K562 (cell line): ENCODE measurements at regions not wholly inside any gene's neighbourhood (a gene's known extent, or its start where the extent isn't known, plus 50 kb on each side); places are given as distances from the start of the nearest gene placed in this dataset.

ENCODE experiments used
- ATAC-seq: fragments of 200-7000 bp; cut with Tn5 transposase; 3 replicates; pipeline ENCODE4 v1.9.1; 2020; ENCODE audit warnings: moderate library complexity
- BruUV-seq: library from RNA; stranded (reverse); fragments of 400-500 nt; replicated peaks from 2 replicates; lab custom pipeline; 2021; lab: Mats Ljungman, UMichigan
- CTCF ChIA-PET: fragments of 300-600 bp; formaldehyde crosslinking; extraction: SDS; loops from one replicate; lab custom pipeline; 2021; ENCODE audit warnings: low intra/inter-chr PET ratio; lab: Yijun Ruan, JAX
- POLR2A ChIA-PET: fragments of 300-600, 350-650 bp; sonication (Branson Sonifier 250); formaldehyde crosslinking; extraction: SDS; loops from one replicate; lab custom pipeline; 2021; ENCODE audit warnings: antibody characterized with exemption, inconsistent platforms; lab: Yijun Ruan, JAX
- DNase-seq, 4 experiments: peaks; one replicate each; pipeline versions ENCODE4 v3.0.0 to v3.0.0-alpha.2; 2011 to 2018; ENCODE audit warnings: low spot score in 3 of 4, mixed read lengths in 3 of 4; ENCODE audit errors: extremely low read depth in 1 of 4
- FAIRE-seq: peaks from 2 replicates; lab custom pipeline; 2011; peaks lifted over from hg19 to GRCh38; lab: Jason Lieb, UNC
- H2AFZ ChIP-seq: 2 replicates; pipeline ENCODE4 v1.6.0; 2011; ENCODE audit warnings: low read depth, low read length, control low read depth, inconsistent platforms
- H3K27ac ChIP-seq: fragments of 200-600 bp; 3 replicates; pipeline ENCODE4 v1.8.0; 2011; ENCODE audit warnings: low read depth, mild to moderate bottlenecking, control low read depth, inconsistent platforms, low read length, moderate library complexity, mixed read lengths; ENCODE audit errors: extremely low read depth
- H3K27me3 ChIP-seq, 2 experiments: fragments of 300-600 bp in 1 of 2; 2 replicates in 1 of 2; 3 replicates in 1 of 2; pipeline versions ENCODE4 v1.6.0 to v1.8.0; 2011; ENCODE audit warnings: inconsistent platforms in 2 of 2, low read length in 2 of 2, mild to moderate bottlenecking in 1 of 2, mixed read lengths in 1 of 2, moderate library complexity in 1 of 2; ENCODE audit not compliant: control insufficient read depth in 2 of 2, insufficient read depth in 2 of 2
- H3K36me3 ChIP-seq: fragments of 300-600 bp; 3 replicates; pipeline ENCODE4 v1.8.0; 2011; ENCODE audit warnings: mild to moderate bottlenecking, low read length, inconsistent platforms; ENCODE audit not compliant: control insufficient read depth, insufficient read depth
- H3K4me1 ChIP-seq, 2 experiments: fragments of 200-600 bp in 1 of 2; replicated peaks in 1 of 2; 2 replicates in 1 of 2; 3 replicates in 1 of 2; pipeline versions ENCODE4 v1.5.1 to v1.8.0; 2011; ENCODE audit warnings: inconsistent platforms in 2 of 2, low read length in 2 of 2, mild to moderate bottlenecking in 1 of 2, mixed read lengths in 1 of 2, moderate library complexity in 1 of 2; ENCODE audit not compliant: control insufficient read depth in 2 of 2, insufficient read depth in 2 of 2
- H3K4me2 ChIP-seq: 2 replicates; pipeline ENCODE4 v1.6.1; 2011; ENCODE audit warnings: low read length, control low read depth, inconsistent platforms, mixed read lengths; ENCODE audit not compliant: insufficient read depth
- H3K4me3 ChIP-seq: fragments of 200-600 bp; sonication (generic), shearing (Covaris generic); 2 replicates; pipeline ENCODE4 v1.5.1; 2016; ENCODE audit warnings: control low read depth, inconsistent platforms
- H3K79me2 ChIP-seq: fragments of 200-600 bp; 3 replicates; pipeline ENCODE4 v1.8.0; 2011; ENCODE audit warnings: low read length, inconsistent platforms; ENCODE audit not compliant: control insufficient read depth, insufficient read depth
- H3K9ac ChIP-seq, 2 experiments: 2 replicates each; pipeline versions ENCODE4 v1.6.0 to v1.6.1; 2011; ENCODE audit warnings: low read depth in 2 of 2, low read length in 2 of 2, control low read depth in 1 of 2, inconsistent platforms in 1 of 2, mild to moderate bottlenecking in 1 of 2, mixed read lengths in 1 of 2; ENCODE audit not compliant: insufficient read depth in 1 of 2
- H3K9me1 ChIP-seq: one replicate; pipeline ENCODE4 v1.6.0; 2011; ENCODE audit warnings: inconsistent platforms, mild to moderate bottlenecking, low read length, moderate library complexity; ENCODE audit not compliant: control insufficient read depth, insufficient read depth
- H3K9me3 ChIP-seq: replicated peaks from 2 replicates; pipeline ENCODE4 v1.5.1; 2011; ENCODE audit warnings: low read depth, low read length, inconsistent platforms; ENCODE audit not compliant: control insufficient read depth, insufficient read depth
- H4K20me1 ChIP-seq: replicated peaks from 2 replicates; pipeline ENCODE4 v1.6.1; 2011; ENCODE audit warnings: low read length, inconsistent platforms, mixed read lengths; ENCODE audit not compliant: control insufficient read depth, insufficient read depth
- BRF1 ChIP-seq: IDR thresholded peaks from 3 replicates; pipeline ENCODE4 v1.6.1; 2011; ENCODE audit warnings: borderline replicate concordance, mild to moderate bottlenecking; ENCODE audit not compliant: insufficient read length; ENCODE audit errors: extremely low read depth
- CBX3 ChIP-seq, 2 experiments: IDR thresholded peaks; 1 replicate in 1 of 2; 2 replicates in 1 of 2; pipeline ENCODE4 v1.6.1; 2012; ENCODE audit warnings: inconsistent platforms in 2 of 2, low read length in 2 of 2, borderline replicate concordance in 1 of 2, control low read depth in 1 of 2
- ERF ChIP-seq: fragments of 450-650 bp; formaldehyde crosslinking; IDR thresholded peaks from 2 replicates; pipeline ENCODE4 v1.4.0; 2020; ENCODE audit warnings: mild to moderate bottlenecking, mixed read lengths
- HMG20A ChIP-seq: fragments of 450-650 bp; formaldehyde crosslinking; conservative IDR thresholded peaks from 2 replicates; pipeline ENCODE4 v1.4.0; 2020; ENCODE audit warnings: mild to moderate bottlenecking, mixed read lengths
- HNRNPLL ChIP-seq: fragments of 200-400 bp; formaldehyde crosslinking; IDR thresholded peaks from 2 replicates; pipeline ENCODE4 v1.6.1; 2017; ENCODE audit warnings: low read length, low read depth, mild to moderate bottlenecking; ENCODE audit not compliant: poor library complexity, severe bottlenecking
- JUNB ChIP-seq: fragments of 450-650 bp; formaldehyde crosslinking; conservative IDR thresholded peaks from 2 replicates; pipeline ENCODE4 v1.4.0; 2020; ENCODE audit warnings: mild to moderate bottlenecking
- RBM39 ChIP-seq: fragments of 200-400 bp; formaldehyde crosslinking; optimal IDR thresholded peaks from 2 replicates; pipeline ENCODE3; 2018; ENCODE audit warnings: low read depth, low read length
- TEAD1 ChIP-seq, 2 experiments: fragments of 450-650 bp in 1 of 2; sonication (generic) in 1 of 2; formaldehyde crosslinking; IDR thresholded peaks; 2 replicates each; pipeline versions ENCODE4 v1.4.0 to v1.8.0; 2020 to 2022; ENCODE audit warnings: mild to moderate bottlenecking in 2 of 2, missing genetic modification reagents in 1 of 2
- TRIM24 ChIP-seq, 2 experiments: fragments of 450-650 bp; IDR thresholded peaks; 2 replicates each; pipeline ENCODE4 v1.6.1; 2016
- ZBTB7A ChIP-seq: IDR thresholded peaks from 2 replicates; pipeline ENCODE4 v1.6.1; 2011; ENCODE audit warnings: low read depth, mild to moderate bottlenecking, low read length, moderate library complexity, borderline replicate concordance; ENCODE audit not compliant: control insufficient read depth
- ZNF124 ChIP-seq: sonication (generic); formaldehyde crosslinking; IDR thresholded peaks from 2 replicates; pipeline ENCODE4 v1.8.1; 2022; ENCODE audit warnings: missing genetic modification reagents
- ZNF644 ChIP-seq: fragments of 200-800 bp; sonication (Bioruptor generic); IDR thresholded peaks from 2 replicates; pipeline ENCODE4 v1.6.1; 2016; ENCODE audit warnings: low read depth, missing genetic modification characterization, missing compliant biosample characterization
- ZNF778 ChIP-seq: fragments of 450-650 bp; formaldehyde crosslinking; IDR thresholded peaks from 2 replicates; pipeline ENCODE4 v1.4.0; 2020; ENCODE audit warnings: mild to moderate bottlenecking, moderate library complexity
- WGBS: fragments of 100-300 bp; shearing (Covaris generic); methylation state at CpG from one replicate; pipeline ENCODE4 v1.1.6; 2016; ENCODE audit warnings: low coverage, mixed read lengths; ENCODE audit not compliant: insufficient coverage; ENCODE audit errors: missing lambda C conversion rate; 5-methylcytosine and 5-hydroxymethylcytosine counted together
- in situ Hi-C: fragments of 300-500 bp; cut with MboI; formaldehyde crosslinking; loops from 4 replicates; pipeline ENCODE4 v1.15.0; 2018; ENCODE audit warnings: inconsistent platforms, mixed read lengths
- intact Hi-C: fragments of 100-400 bp; cut with micrococcal nuclease; formaldehyde crosslinking; loops from 2 replicates; pipeline ENCODE4 v1.14.2; 2022
- TF ChIP-seq, protein P1 (sequence below), 3 experiments: IDR thresholded peaks in 2 of 3; conservative IDR thresholded peaks in 1 of 3; 2 replicates each; pipeline ENCODE4 v1.5.1; 2011 to 2012; ENCODE audit warnings: low read length in 3 of 3, mild to moderate bottlenecking in 3 of 3, control low read depth in 2 of 3, improper control_type of control experiment in 1 of 3, inconsistent platforms in 1 of 3, low read depth in 1 of 3, mixed read lengths in 1 of 3, moderate library complexity in 1 of 3; ENCODE audit not compliant: insufficient read depth in 2 of 3
- TF ChIP-seq, protein P2 (sequence below): sonication (generic); formaldehyde crosslinking; IDR thresholded peaks from 2 replicates; pipeline ENCODE4 v1.9.0; 2022; ENCODE audit warnings: mild to moderate bottlenecking, missing genetic modification reagents

DNA sequence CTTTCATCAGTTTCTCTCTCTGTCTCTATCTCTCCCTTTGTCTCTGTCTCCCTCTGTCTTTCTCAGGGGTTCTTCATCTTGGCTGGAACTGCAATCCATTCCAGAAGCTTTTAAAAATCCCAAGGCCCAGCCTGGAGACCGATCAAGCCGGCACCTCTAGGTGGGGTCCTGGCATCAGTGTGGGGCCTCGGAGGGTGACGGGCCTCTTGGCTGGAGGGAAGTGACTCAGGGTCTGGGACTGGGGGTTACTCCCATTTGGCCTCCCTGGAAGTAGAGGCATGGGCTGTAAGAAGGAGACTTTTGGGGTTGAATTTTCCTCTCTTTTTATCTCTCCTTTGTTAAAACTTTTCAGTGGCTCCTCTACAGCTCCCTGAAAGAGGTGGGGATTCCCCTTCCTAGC, 52.8 kb upstream of the OTOF start:
- TF ChIP-seq, protein P1, sequence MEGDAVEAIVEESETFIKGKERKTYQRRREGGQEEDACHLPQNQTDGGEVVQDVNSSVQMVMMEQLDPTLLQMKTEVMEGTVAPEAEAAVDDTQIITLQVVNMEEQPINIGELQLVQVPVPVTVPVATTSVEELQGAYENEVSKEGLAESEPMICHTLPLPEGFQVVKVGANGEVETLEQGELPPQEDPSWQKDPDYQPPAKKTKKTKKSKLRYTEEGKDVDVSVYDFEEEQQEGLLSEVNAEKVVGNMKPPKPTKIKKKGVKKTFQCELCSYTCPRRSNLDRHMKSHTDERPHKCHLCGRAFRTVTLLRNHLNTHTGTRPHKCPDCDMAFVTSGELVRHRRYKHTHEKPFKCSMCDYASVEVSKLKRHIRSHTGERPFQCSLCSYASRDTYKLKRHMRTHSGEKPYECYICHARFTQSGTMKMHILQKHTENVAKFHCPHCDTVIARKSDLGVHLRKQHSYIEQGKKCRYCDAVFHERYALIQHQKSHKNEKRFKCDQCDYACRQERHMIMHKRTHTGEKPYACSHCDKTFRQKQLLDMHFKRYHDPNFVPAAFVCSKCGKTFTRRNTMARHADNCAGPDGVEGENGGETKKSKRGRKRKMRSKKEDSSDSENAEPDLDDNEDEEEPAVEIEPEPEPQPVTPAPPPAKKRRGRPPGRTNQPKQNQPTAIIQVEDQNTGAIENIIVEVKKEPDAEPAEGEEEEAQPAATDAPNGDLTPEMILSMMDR (IDR thresholded peaks at IDR 0.05 in 2 of 3, conservative IDR thresholded peaks at IDR 0.05 in 1 of 3; ENCODE audit: insufficient read depth in 2 of 3, low read depth in 1 of 3, low read length in 3 of 3): 0 out of 6 replicates have a peak, but pooled peaks of 1 of the 3 experiments have one; percentile 7
- no peak for TF ChIP-seq JUNB (CRISPR knock-in tag)
- BruUV-seq: no TSS peak

DNA sequence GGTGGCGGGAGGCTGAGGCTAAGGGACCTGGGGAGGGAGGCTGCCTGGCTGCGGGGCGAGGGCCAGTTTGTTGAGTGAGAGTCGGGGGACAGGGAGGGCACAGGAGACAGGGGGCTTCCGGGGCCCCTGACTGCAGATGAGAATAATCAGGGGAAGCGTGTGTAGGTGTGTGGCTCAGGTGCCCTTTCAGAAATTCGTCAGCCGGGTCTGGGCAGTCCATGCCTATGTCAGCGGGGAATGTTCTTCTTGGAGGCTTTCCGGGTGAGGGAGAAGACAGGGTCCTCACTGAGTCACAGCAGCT, 52.3 kb upstream of the OTOF start:
- 1% methylated on average over 9 of the region's 10 CpGs for WGBS
- DNase-seq: no peak
- in situ Hi-C loops (no loop called here), intact Hi-C loops (no loop called here)
- H3K9ac ChIP-seq: no peak overlapping the region
- peaks cover 8% of the 10 kb centered on the region; the same call in 1 of the 2 replicates for H4K20me1 ChIP-seq
- no peak overlapping the region for H3K27ac ChIP-seq
- no peaks in the 10 kb centered on the region for H3K79me2 ChIP-seq
- CTCF ChIA-PET: no interaction called here
- no peak overlapping the region for H3K4me2 ChIP-seq
- H3K36me3 ChIP-seq: no peaks in the 10 kb centered on the region
- no peaks in the 10 kb centered on the region for H3K9me1 ChIP-seq
- BruUV-seq: no TSS peak
- no peak for ATAC-seq
- H3K4me1 ChIP-seq: peaks cover 4 to 5% of the 10 kb centered on the region in 2 experiments; a peak in 2 of 5 replicates
- H2AFZ ChIP-seq: no peak overlapping the region
- POLR2A ChIA-PET: no interaction called here
- peaks cover 26 to 74% of the 10 kb centered on the region in 2 experiments; a peak in 4 of 5 replicates for H3K27me3 ChIP-seq
- H3K9me3 ChIP-seq: no peaks in the 10 kb centered on the region
- H3K4me3 ChIP-seq: no peak overlapping the region
- FAIRE-seq: no peak
- TF ChIP-seq ZBTB7A (no peak), RBM39 (no peak), ZNF644 (no peak), HNRNPLL (no peak), ZNF124 (CRISPR knock-in tag) (no peak), CBX3 (IDR thresholded peaks at IDR 0.05; ENCODE audit: borderline replicate concordance in 1 of 2, low read length in 2 of 2) (no peak), ZNF778 (CRISPR knock-in tag) (no peak), BRF1 (no peak), ERF (no peak), TRIM24 (IDR thresholded peaks at IDR 0.05) (no peak), HMG20A (CRISPR knock-in tag) (no peak), TEAD1 (CRISPR knock-in tag; IDR thresholded peaks at IDR 0.05) (no peak)
- TF ChIP-seq, protein P2, sequence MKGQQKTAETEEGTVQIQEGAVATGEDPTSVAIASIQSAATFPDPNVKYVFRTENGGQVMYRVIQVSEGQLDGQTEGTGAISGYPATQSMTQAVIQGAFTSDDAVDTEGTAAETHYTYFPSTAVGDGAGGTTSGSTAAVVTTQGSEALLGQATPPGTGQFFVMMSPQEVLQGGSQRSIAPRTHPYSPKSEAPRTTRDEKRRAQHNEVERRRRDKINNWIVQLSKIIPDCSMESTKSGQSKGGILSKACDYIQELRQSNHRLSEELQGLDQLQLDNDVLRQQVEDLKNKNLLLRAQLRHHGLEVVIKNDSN (CRISPR knock-in tag): no peak

More for the DNA sequence above, 52.8 kb upstream of the OTOF start:
- 10% methylated on average over 4 of the region's 4 CpGs for WGBS
- ChIA-PET POLR2A (interaction anchor here (1.2 kb wide), 1 partner anchor 66 kb away, joined by 4 read pairs; no protein-coding TSS in a partner anchor), CTCF (no interaction called here)
- Histone ChIP-seq H4K20me1 (peaks cover 8% of the 10 kb centered on the region; the same call in 1 of the 2 replicates), H3K4me1 (peaks cover 5% of the 10 kb centered on the region in 2 experiments; a peak in 2 of 5 replicates), H3K27ac (no peak overlapping the region), H3K9me3 (no peaks in the 10 kb centered on the region), H3K27me3 (peaks cover 28 to 77% of the 10 kb centered on the region in 2 experiments; a peak in 4 of 5 replicates), H3K4me3 (no peak overlapping the region), H3K9me1 (no peaks in the 10 kb centered on the region), H3K79me2 (no peaks in the 10 kb centered on the region), H3K36me3 (no peaks in the 10 kb centered on the region), H3K4me2 (no peak overlapping the region), H2AFZ (no peak overlapping the region), H3K9ac (no peak overlapping the region)
- in situ Hi-C loops: no loop called here
- ATAC-seq: no peak
- DNase-seq: no peak
- intact Hi-C loops: no loop called here
- no peak for FAIRE-seq
